ENCODE measurements at regions not wholly inside any gene's neighbourhood (a gene's known extent, or its start where the extent isn't known, plus 50 kb on each side); places are given as distances from the start of the nearest gene placed in this dataset.

- TF ChIP-seq CTCF (IDR thresholded peaks at IDR 0.05; ENCODE audit: insufficient read depth, low read length) = no peak
- no peak for DNase-seq (ENCODE audit: low read depth)
These were observed 83.0 kb upstream of the CLDN18 start for GRCh38 chr3:137926991-137927390.

GRCh38 chr3:137930976-137931375, 79.0 kb upstream of the CLDN18 start:
- TF ChIP-seq CTCF (IDR thresholded peaks at IDR 0.05; ENCODE audit: insufficient read depth, low read length) = no peak
- no peak for DNase-seq (ENCODE audit: low read depth)
- no peak overlapping the region for H3K4me3 ChIP-seq (ENCODE audit: low read depth, low read length)

More at GRCh38 chr3:137926991-137927390, 83.0 kb upstream of the CLDN18 start:
- H3K4me3 ChIP-seq (ENCODE audit: low read depth, low read length) = no peak overlapping the region

GRCh38 chr3:137938876-137939275, 71.1 kb upstream of the CLDN18 start:
- DNase-seq (ENCODE audit: low read depth) = no peak
- no peak overlapping the region for H3K4me3 ChIP-seq (ENCODE audit: low read depth, low read length)
- TF ChIP-seq CTCF (IDR thresholded peaks at IDR 0.05; ENCODE audit: insufficient read depth, low read length) = no peak

GRCh38 chr3:137944593-137944992, 65.4 kb upstream of the CLDN18 start:
- TF ChIP-seq CTCF (IDR thresholded peaks at IDR 0.05; ENCODE audit: insufficient read depth, low read length) = no peak

GRCh38 chr3:137946356-137946973, 63.5 kb upstream of the CLDN18 start:
- no peak overlapping the region for H3K4me3 ChIP-seq (ENCODE audit: low read depth, low read length)
- peak; percentile 74 for DNase-seq (ENCODE audit: low read depth)
- peak; percentile 70 for TF ChIP-seq CTCF (IDR thresholded peaks at IDR 0.05; ENCODE audit: insufficient read depth, low read length)

More at GRCh38 chr3:137944593-137944992, 65.4 kb upstream of the CLDN18 start:
- no peak overlapping the region for H3K4me3 ChIP-seq (ENCODE audit: low read depth, low read length)
- DNase-seq (ENCODE audit: low read depth) = no peak

- TF ChIP-seq CTCF (IDR thresholded peaks at IDR 0.05; ENCODE audit: insufficient read depth, low read length) = no peak
- H3K4me3 ChIP-seq (ENCODE audit: low read depth, low read length) = no peak overlapping the region
These were observed 62.8 kb upstream of the CLDN18 start for GRCh38 chr3:137947117-137947516.

More at GRCh38 chr3:137947117-137947516, 62.8 kb upstream of the CLDN18 start:
- DNase-seq (ENCODE audit: low read depth) = no peak
